HCT116 (cell line): ENCODE measurements at regions not wholly inside any gene's neighbourhood (a gene's known extent, or its start where the extent isn't known, plus 50 kb on each side); places are given as distances from the start of the nearest gene placed in this dataset.

Experiments
- ATAC-seq: fragments of 200-7000 bp; cut with Tn5 transposase; 2 replicates; pipeline ENCODE4 v1.9.1; 2020; ENCODE audit warnings: mild to moderate bottlenecking, moderate library complexity
- BruUV-seq: library from RNA; stranded (reverse); fragments of 400-500 nt; replicated peaks from 2 replicates; lab custom pipeline; 2021; lab: Mats Ljungman, UMichigan
- CTCF ChIA-PET: fragments of 300-600 bp; sonication (Branson Sonifier 250); formaldehyde crosslinking; loops from one replicate; lab custom pipeline; 2021; ENCODE audit warnings: antibody characterized with exemption; lab: Charles Lee
- POLR2A ChIA-PET: fragments of 300-600, 350-600 bp; sonication (Branson Sonifier 250); formaldehyde crosslinking; loops from one replicate; lab custom pipeline; 2021; ENCODE audit warnings: antibody characterized with exemption; lab: Charles Lee
- RAD21 ChIA-PET, 2 experiments: fragments of 300-600 bp; sonication (Branson Sonifier 250); formaldehyde crosslinking; loops; one replicate each; lab custom pipeline; 2023; ENCODE audit warnings: low total read pairs in 2 of 2; ENCODE audit not compliant: uncharacterized antibody in 2 of 2, unreplicated experiment in 2 of 2, low non-redundant PET in 1 of 2; lab: Charles Lee
- DNase-seq: peaks from one replicate; pipeline ENCODE4 v3.0.0-alpha.2; 2010; ENCODE audit warnings: low read depth, low spot score
- H2AFZ ChIP-seq: fragments of 200-600 bp; shearing (Covaris generic), sonication (generic); 2 replicates; pipeline ENCODE4 v1.6.1; 2017; ENCODE audit warnings: low read depth, mixed run types, mixed read lengths, antibody characterized with exemption, low read length; ENCODE audit not compliant: poor library complexity, severe bottlenecking
- H3K27ac ChIP-seq: 2 replicates; pipeline ENCODE4 v1.5.1; 2012; ENCODE audit warnings: low read depth, low read length
- H3K27me3 ChIP-seq: fragments of 200-600 bp; sonication (generic); 2 replicates; pipeline ENCODE4 v1.6.1; 2016; ENCODE audit warnings: mixed run types, low read length, mixed read lengths; ENCODE audit not compliant: insufficient read depth
- H3K36me3 ChIP-seq, 2 experiments: fragments of 200-500 bp in 1 of 2; fragments of 200-600 bp in 1 of 2; sonication (Bioruptor generic) in 1 of 2; sonication (generic) in 1 of 2; 2 replicates each; pipeline versions ENCODE4 v1.5.1 to v1.6.1; 2014 to 2016; ENCODE audit warnings: low read length in 2 of 2, inconsistent platforms in 1 of 2, mixed read lengths in 1 of 2, mixed run types in 1 of 2; ENCODE audit not compliant: insufficient read depth in 2 of 2, control insufficient read depth in 1 of 2
- H3K4me1 ChIP-seq, 2 experiments: fragments of 200-600 bp in 1 of 2; sonication (generic) in 1 of 2; 2 replicates each; pipeline versions ENCODE4 v1.5.1 to v1.6.1; 2012 to 2017; ENCODE audit warnings: low read length in 2 of 2, inconsistent platforms in 1 of 2, mild to moderate bottlenecking in 1 of 2, mixed read lengths in 1 of 2, mixed run types in 1 of 2, moderate library complexity in 1 of 2; ENCODE audit not compliant: insufficient read depth in 2 of 2, control insufficient read depth in 1 of 2
- H3K4me2 ChIP-seq: fragments of 200-600 bp; sonication (generic); 2 replicates; pipeline ENCODE4 v1.6.1; 2017; ENCODE audit warnings: mixed run types, low read length, mixed read lengths
- H3K4me3 ChIP-seq, 2 experiments: fragments of 200-600 bp in 1 of 2; sonication (generic) in 1 of 2; replicated peaks in 1 of 2; 2 replicates each; pipeline ENCODE4 v1.5.1; 2011 to 2016; ENCODE audit warnings: low read length in 2 of 2, control low read depth in 1 of 2, low read depth in 1 of 2, mild to moderate bottlenecking in 1 of 2, mixed read lengths in 1 of 2, mixed run types in 1 of 2
- H3K79me2 ChIP-seq: fragments of 200-600 bp; sonication (generic); 2 replicates; pipeline ENCODE4 v1.6.1; 2017; ENCODE audit warnings: mild to moderate bottlenecking, mixed run types, low read length, moderate library complexity, mixed read lengths; ENCODE audit not compliant: insufficient read depth
- H3K9ac ChIP-seq: fragments of 200-600 bp; sonication (generic); 2 replicates; pipeline ENCODE4 v1.6.1; 2016; ENCODE audit warnings: low read length, mixed read lengths
- H3K9me2 ChIP-seq: fragments of 200-600 bp; sonication (generic), shearing (Covaris generic); 2 replicates; pipeline ENCODE4 v1.6.1; 2017; ENCODE audit warnings: mixed run types, mild to moderate bottlenecking, moderate library complexity; ENCODE audit not compliant: insufficient read depth
- H3K9me3 ChIP-seq, 2 experiments: fragments of 200-500 bp in 1 of 2; fragments of 200-600 bp in 1 of 2; sonication (Bioruptor generic) in 1 of 2; sonication (generic) in 1 of 2; 2 replicates each; pipeline ENCODE4 v1.6.1; 2014 to 2017; ENCODE audit warnings: low read length in 2 of 2, mixed read lengths in 2 of 2, inconsistent platforms in 1 of 2, low read depth in 1 of 2, mild to moderate bottlenecking in 1 of 2, mixed run types in 1 of 2, moderate library complexity in 1 of 2; ENCODE audit not compliant: control insufficient read depth in 1 of 2, insufficient read depth in 1 of 2
- H4K20me1 ChIP-seq: fragments of 200-600 bp; sonication (generic), shearing (Covaris generic); 2 replicates; pipeline ENCODE4 v1.6.1; 2017; ENCODE audit warnings: mixed run types, mild to moderate bottlenecking, moderate library complexity; ENCODE audit not compliant: insufficient read depth
- CEBPB ChIP-seq: IDR thresholded peaks from 2 replicates; pipeline ENCODE4 v1.6.1; 2012; ENCODE audit warnings: low read depth
- EGR1 ChIP-seq: IDR thresholded peaks from 2 replicates; pipeline ENCODE4 v1.6.1; 2012; ENCODE audit warnings: low read depth
- ELF1 ChIP-seq: IDR thresholded peaks from 2 replicates; pipeline ENCODE4 v1.6.1; 2012; ENCODE audit warnings: low read depth, borderline replicate concordance
- EZH2 ChIP-seq: fragments of 200-600 bp; sonication (generic); IDR thresholded peaks from 2 replicates; pipeline ENCODE4 v1.6.1; 2017; ENCODE audit warnings: antibody characterized with exemption, mixed run types
- FOSL1 ChIP-seq: IDR thresholded peaks from 2 replicates; pipeline ENCODE4 v1.6.1; 2012; ENCODE audit warnings: low read depth
- POLR2AphosphoS5 ChIP-seq: IDR thresholded peaks from 2 replicates; pipeline ENCODE4 v1.6.1; 2011; ENCODE audit warnings: mild to moderate bottlenecking, low read depth, low read length, moderate library complexity
- SIN3A ChIP-seq: IDR thresholded peaks from 2 replicates; pipeline ENCODE4 v1.6.1; 2012; ENCODE audit warnings: low read depth
- SP1 ChIP-seq: IDR thresholded peaks from 2 replicates; pipeline ENCODE4 v1.6.1; 2012; ENCODE audit warnings: low read depth
- TCF7L2 ChIP-seq: IDR thresholded peaks from 2 replicates; pipeline ENCODE4 v1.7.0; 2011; ENCODE audit warnings: borderline replicate concordance, inconsistent platforms; ENCODE audit not compliant: insufficient read depth, insufficient read length; ENCODE audit errors: extremely low read depth
- ZFX ChIP-seq: fragments of 450-650 bp; IDR thresholded peaks from 2 replicates; pipeline ENCODE4 v1.6.1; 2017
- intact Hi-C: fragments of 100-400 bp; cut with micrococcal nuclease; formaldehyde crosslinking; loops from 2 replicates; pipeline ENCODE4 v1.10.0; 2022
- TF ChIP-seq, protein P1 (sequence below): IDR thresholded peaks from 2 replicates; pipeline ENCODE4 v1.6.1; 2012
- TF ChIP-seq, protein P2 (sequence below): IDR thresholded peaks from 2 replicates; pipeline ENCODE4 v1.6.1; 2012
- TF ChIP-seq, protein P3 (sequence below): IDR thresholded peaks from 2 replicates; pipeline ENCODE4 v1.6.1; 2011; ENCODE audit warnings: mild to moderate bottlenecking, low read length, moderate library complexity; ENCODE audit not compliant: insufficient replicate concordance; ENCODE audit errors: extremely low read depth
- TF ChIP-seq, protein P4 (sequence below), 3 experiments: fragments of 200-600 bp in 1 of 3; sonication (generic) in 1 of 3; IDR thresholded peaks in 2 of 3; conservative IDR thresholded peaks in 1 of 3; 2 replicates each; pipeline ENCODE4 v1.5.1; 2012 to 2017; ENCODE audit warnings: low read depth in 2 of 3, low read length in 2 of 3, antibody characterized with exemption in 1 of 3, borderline replicate concordance in 1 of 3, control low read depth in 1 of 3, mild to moderate bottlenecking in 1 of 3, mixed read lengths in 1 of 3, mixed run types in 1 of 3, moderate library complexity in 1 of 3; ENCODE audit not compliant: insufficient read depth in 1 of 3

DNA sequence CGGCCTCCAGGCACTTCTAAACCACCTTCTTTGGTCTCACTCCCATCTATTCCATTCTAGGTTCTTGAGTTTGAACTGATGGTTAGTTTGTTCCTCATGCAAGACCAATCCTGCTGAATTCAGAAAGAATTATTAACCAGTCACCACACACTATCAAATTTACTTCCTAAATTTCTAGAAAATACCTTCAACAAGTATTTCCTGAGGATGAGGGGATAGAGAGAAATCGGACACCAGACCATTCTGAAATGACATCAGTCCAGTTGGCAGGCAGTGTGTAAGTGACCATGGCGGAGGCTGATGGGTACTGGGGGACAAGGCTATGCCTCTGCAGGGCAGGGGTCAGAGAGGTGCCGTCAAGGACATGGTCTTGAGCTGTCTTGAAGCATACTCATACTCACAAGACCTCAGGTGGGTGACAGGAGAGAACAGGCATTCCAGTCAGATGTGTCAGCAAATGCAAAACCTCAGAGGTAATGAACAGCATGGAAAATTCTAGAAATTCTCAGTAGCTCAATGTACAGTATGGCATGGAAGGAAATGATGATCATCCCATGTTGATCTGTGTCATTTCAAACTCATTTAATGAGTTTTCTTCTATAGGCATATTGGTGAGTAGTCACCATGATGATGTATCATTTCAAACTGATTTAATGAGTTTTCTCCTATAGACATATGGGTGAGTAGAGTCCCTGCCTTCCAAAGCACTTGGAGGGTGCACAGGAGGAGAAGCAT is 119.6 kb downstream of the DDX1 start:
- H3K27ac ChIP-seq, result no peak overlapping the region
- peaks cover 0 to 8% of the 10 kb centered on the region in 2 experiments; a peak in 1 of 4 replicates for H3K4me1 ChIP-seq
- no peaks in the 10 kb centered on the region for H3K9me3 ChIP-seq
- DNase-seq (no peak), ATAC-seq (no peak)
- ChIA-PET CTCF (no interaction called here), RAD21 (no interaction called here), POLR2A (no interaction called here)
- no peak for TF ChIP-seq EZH2
- TF ChIP-seq, protein P1, sequence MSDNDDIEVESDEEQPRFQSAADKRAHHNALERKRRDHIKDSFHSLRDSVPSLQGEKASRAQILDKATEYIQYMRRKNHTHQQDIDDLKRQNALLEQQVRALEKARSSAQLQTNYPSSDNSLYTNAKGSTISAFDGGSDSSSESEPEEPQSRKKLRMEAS, result no peak
- TF ChIP-seq FOSL1, result no peak
- TF ChIP-seq ZFX, result no peak
- intact Hi-C loops, result no loop called here
- H3K79me2 ChIP-seq, result no peaks in the 10 kb centered on the region
- H3K27me3 ChIP-seq, result no peaks in the 10 kb centered on the region
- no peak overlapping the region for H2AFZ ChIP-seq
- no peaks in the 10 kb centered on the region for H4K20me1 ChIP-seq
- H3K4me2 ChIP-seq, result no peak overlapping the region
- H3K36me3 ChIP-seq, result no peaks in the 10 kb centered on the region
- BruUV-seq, result no TSS peak
- no peaks in the 10 kb centered on the region for H3K9me2 ChIP-seq
- no peak overlapping the region for H3K4me3 ChIP-seq
- no peak overlapping the region for H3K9ac ChIP-seq

DNA sequence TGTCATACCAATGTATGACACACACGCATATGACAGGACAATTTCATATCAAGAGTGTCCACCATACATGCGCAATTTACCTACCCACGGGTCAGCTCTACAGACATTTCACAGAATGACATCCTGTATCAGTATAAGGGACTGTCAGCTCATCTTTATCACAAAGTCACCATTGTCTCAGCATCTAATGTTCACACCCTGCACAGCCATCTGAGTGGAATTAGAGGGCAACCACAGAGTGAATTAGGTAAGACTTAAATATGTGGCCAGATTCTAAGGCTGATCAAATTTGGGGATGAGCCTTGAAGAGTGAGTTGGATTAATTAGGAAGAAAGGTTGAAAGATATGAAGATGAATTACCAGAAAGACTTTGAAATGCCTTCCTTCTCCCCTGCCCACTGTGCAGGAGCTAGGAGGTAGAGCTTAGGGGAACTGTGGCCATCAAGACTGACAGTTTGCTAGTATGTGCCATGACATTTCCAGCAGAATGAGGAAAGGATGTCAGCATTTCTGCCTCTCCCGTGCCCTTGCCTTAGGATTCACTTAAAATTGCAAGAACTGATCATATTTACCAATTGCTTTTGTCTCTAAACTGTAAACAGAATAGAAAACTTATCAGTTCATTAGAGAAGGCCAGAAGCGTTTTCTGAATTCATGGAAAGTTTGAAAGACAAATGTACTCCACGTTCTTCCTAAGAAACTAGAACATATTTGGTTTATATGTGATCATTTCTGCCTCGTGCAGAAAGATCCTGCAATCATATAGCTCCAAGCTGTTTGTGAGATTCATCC is 121.1 kb downstream of the DDX1 start:
- BruUV-seq, result no TSS peak
- H3K36me3 ChIP-seq, result no peaks in the 10 kb centered on the region
- RAD21 ChIA-PET, result no interaction called here
- TF ChIP-seq, protein P2, sequence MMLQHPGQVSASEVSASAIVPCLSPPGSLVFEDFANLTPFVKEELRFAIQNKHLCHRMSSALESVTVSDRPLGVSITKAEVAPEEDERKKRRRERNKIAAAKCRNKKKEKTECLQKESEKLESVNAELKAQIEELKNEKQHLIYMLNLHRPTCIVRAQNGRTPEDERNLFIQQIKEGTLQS, result no peak
- TF ChIP-seq CEBPB, result no peak
- no peak for TF ChIP-seq ELF1
- no peak for TF ChIP-seq EGR1
- no peak for TF ChIP-seq SIN3A
- TF ChIP-seq, protein P3, sequence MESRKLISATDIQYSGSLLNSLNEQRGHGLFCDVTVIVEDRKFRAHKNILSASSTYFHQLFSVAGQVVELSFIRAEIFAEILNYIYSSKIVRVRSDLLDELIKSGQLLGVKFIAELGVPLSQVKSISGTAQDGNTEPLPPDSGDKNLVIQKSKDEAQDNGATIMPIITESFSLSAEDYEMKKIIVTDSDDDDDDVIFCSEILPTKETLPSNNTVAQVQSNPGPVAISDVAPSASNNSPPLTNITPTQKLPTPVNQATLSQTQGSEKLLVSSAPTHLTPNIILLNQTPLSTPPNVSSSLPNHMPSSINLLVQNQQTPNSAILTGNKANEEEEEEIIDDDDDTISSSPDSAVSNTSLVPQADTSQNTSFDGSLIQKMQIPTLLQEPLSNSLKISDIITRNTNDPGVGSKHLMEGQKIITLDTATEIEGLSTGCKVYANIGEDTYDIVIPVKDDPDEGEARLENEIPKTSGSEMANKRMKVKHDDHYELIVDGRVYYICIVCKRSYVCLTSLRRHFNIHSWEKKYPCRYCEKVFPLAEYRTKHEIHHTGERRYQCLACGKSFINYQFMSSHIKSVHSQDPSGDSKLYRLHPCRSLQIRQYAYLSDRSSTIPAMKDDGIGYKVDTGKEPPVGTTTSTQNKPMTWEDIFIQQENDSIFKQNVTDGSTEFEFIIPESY, result no peak
- no peak for TF ChIP-seq POLR2AphosphoS5
- TF ChIP-seq, protein P4, sequence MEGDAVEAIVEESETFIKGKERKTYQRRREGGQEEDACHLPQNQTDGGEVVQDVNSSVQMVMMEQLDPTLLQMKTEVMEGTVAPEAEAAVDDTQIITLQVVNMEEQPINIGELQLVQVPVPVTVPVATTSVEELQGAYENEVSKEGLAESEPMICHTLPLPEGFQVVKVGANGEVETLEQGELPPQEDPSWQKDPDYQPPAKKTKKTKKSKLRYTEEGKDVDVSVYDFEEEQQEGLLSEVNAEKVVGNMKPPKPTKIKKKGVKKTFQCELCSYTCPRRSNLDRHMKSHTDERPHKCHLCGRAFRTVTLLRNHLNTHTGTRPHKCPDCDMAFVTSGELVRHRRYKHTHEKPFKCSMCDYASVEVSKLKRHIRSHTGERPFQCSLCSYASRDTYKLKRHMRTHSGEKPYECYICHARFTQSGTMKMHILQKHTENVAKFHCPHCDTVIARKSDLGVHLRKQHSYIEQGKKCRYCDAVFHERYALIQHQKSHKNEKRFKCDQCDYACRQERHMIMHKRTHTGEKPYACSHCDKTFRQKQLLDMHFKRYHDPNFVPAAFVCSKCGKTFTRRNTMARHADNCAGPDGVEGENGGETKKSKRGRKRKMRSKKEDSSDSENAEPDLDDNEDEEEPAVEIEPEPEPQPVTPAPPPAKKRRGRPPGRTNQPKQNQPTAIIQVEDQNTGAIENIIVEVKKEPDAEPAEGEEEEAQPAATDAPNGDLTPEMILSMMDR (IDR thresholded peaks at IDR 0.05 in 2 of 3, conservative IDR thresholded peaks at IDR 0.05 in 1 of 3; ENCODE audit: borderline replicate concordance in 1 of 3, insufficient read depth in 1 of 3, low read depth in 2 of 3, low read length in 2 of 3), result no peak
- TF ChIP-seq SP1, result no peak
- no peak for TF ChIP-seq ZFX
- TF ChIP-seq TCF7L2, result no peak
- TF ChIP-seq FOSL1, result no peak

More for the DNA sequence above, 121.1 kb downstream of the DDX1 start:
- POLR2A ChIA-PET, result no interaction called here
- H3K27me3 ChIP-seq, result no peaks in the 10 kb centered on the region
- H3K4me3 ChIP-seq, result no peak overlapping the region
- H4K20me1 ChIP-seq, result no peaks in the 10 kb centered on the region
- no peak overlapping the region for H2AFZ ChIP-seq
- CTCF ChIA-PET, result no interaction called here
- ATAC-seq (no peak), DNase-seq (no peak)
- H3K9me3 ChIP-seq, result no peaks in the 10 kb centered on the region
- H3K4me1 ChIP-seq, result peaks cover 0 to 8% of the 10 kb centered on the region in 2 experiments; a peak in 1 of 4 replicates
- H3K9ac ChIP-seq, result no peak overlapping the region
- no peak overlapping the region for H3K27ac ChIP-seq
- no peak overlapping the region for H3K4me2 ChIP-seq
- no peaks in the 10 kb centered on the region for H3K79me2 ChIP-seq
- H3K9me2 ChIP-seq, result no peaks in the 10 kb centered on the region
- intact Hi-C loops, result no loop called here
